ENCODE measurements at regions not wholly inside any gene's neighbourhood (a gene's known extent, or its start where the extent isn't known, plus 50 kb on each side); places are given as distances from the start of the nearest gene placed in this dataset.

DNA sequence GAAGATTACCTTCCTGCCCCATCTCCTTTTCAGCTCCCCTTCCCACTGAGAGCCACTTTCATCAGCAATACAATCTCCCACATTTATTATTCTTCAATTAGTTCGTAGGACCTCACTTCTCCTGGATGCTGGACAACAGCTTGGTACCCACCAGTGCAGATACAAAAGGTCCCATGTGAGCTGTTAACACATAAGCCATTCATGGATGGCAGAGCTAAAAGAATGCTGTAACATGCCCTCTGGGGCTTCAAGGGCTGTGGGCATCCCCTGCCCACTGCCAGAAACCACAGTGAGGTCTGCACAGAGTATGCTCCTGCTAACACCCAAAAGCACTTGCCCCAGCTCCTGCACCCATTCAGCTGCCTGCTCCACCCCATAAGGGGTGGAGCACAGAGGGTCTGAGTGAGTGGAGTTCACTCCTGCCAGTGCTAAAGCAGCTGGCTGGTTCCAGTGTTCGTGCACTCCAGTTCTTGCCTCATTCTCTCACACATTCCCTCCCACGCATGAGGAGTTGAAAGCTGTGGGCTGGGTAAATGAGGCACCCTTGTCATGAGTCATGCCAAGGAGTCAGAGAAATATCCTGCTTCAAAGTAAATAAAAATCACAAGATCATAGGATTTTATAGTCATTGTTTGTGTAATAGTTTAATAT is 305.9 kb upstream of the TMEFF2 start (continued):
- TF ChIP-seq EZH2 (IDR thresholded peaks at IDR 0.05) (no peak), SIN3A (IDR thresholded peaks at IDR 0.05; ENCODE audit: low read depth) (no peak), FOSL1 (IDR thresholded peaks at IDR 0.05; ENCODE audit: low read depth) (peak; percentile 47; the same call in 1 of the 2 replicates)

DNA sequence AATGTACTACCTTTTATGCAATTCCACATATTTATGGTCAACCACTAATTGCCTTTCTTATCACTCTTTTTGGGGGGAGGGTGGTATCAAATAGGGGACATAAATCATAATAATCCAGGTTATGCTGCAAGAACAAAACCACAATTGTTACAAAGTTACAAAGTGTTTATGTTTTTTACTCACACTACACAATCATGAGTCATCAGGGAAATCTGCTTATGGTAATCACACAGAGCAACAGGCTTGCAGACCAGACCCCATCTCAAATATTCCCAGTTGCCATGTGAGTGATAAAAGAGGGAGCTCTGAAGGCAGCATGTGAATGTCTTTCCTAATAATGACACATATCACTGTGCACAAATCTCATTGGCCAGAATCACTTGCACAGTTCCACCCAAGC is 304.7 kb upstream of the TMEFF2 start:
- Histone ChIP-seq H3K9me2 (ENCODE audit: insufficient read depth) (no peaks in the 10 kb centered on the region; the same call in 1 of the 2 replicates), H3K27me3 (ENCODE audit: insufficient read depth, low read length) (no peaks in the 10 kb centered on the region), H3K36me3 (ENCODE audit: control insufficient read depth in 1 of 2, insufficient read depth in 2 of 2, low read length in 2 of 2) (no peaks in the 10 kb centered on the region), H3K4me3 (replicated peaks in 1 of 2; ENCODE audit: low read depth in 1 of 2, low read length in 2 of 2) (no peak overlapping the region), H3K9me3 (ENCODE audit: control insufficient read depth in 1 of 2, insufficient read depth in 1 of 2, low read depth in 1 of 2, low read length in 2 of 2) (no peaks in the 10 kb centered on the region), H3K9ac (ENCODE audit: low read length) (no peak overlapping the region), H3K4me1 (ENCODE audit: control insufficient read depth in 1 of 2, insufficient read depth in 2 of 2, low read length in 2 of 2) (peaks cover 7 to 29% of the 10 kb centered on the region in 2 experiments), H3K79me2 (ENCODE audit: insufficient read depth, low read length) (no peaks in the 10 kb centered on the region), H3K27ac (ENCODE audit: low read depth, low read length) (no peak overlapping the region), H3K4me2 (ENCODE audit: low read length) (no peak overlapping the region; the same call in 1 of the 2 replicates), H4K20me1 (ENCODE audit: insufficient read depth) (no peaks in the 10 kb centered on the region), H2AFZ (ENCODE audit: low read depth, low read length, poor library complexity, severe bottlenecking) (peak overlapping the region; percentile 36)
- DNase-seq (ENCODE audit: low read depth, low spot score) (no peak), ATAC-seq (no peak)
- POLR2A ChIA-PET = no interaction called here
- CTCF ChIA-PET = no interaction called here
- intact Hi-C loops (cut with micrococcal nuclease) = no loop called here
- RAD21 ChIA-PET (ENCODE audit: low non-redundant PET in 1 of 2, low total read pairs in 2 of 2, uncharacterized antibody in 2 of 2, unreplicated experiment in 2 of 2) = no interaction called here
- BruUV-seq (replicated peaks) = no TSS peak
- TF ChIP-seq YY1 (IDR thresholded peaks at IDR 0.05; ENCODE audit: extremely low read depth, insufficient replicate concordance, low read depth, low read length) = no peak
- no peak for TF ChIP-seq CEBPB (IDR thresholded peaks at IDR 0.05; ENCODE audit: low read depth)
- TF ChIP-seq POLR2AphosphoS5 (IDR thresholded peaks at IDR 0.05; ENCODE audit: low read depth, low read length) = no peak
- TF ChIP-seq EGR1 (IDR thresholded peaks at IDR 0.05; ENCODE audit: low read depth) = no peak
- no peak for TF ChIP-seq EZH2 (IDR thresholded peaks at IDR 0.05)
- no peak for TF ChIP-seq TCF7L2 (IDR thresholded peaks at IDR 0.05; ENCODE audit: borderline replicate concordance, extremely low read depth, insufficient read depth, insufficient read length)
- TF ChIP-seq SP1 (IDR thresholded peaks at IDR 0.05; ENCODE audit: low read depth) = no peak
- no peak for TF ChIP-seq ZNF274 (IDR thresholded peaks at IDR 0.05; ENCODE audit: low read depth, low read length)
- TF ChIP-seq, protein P1, sequence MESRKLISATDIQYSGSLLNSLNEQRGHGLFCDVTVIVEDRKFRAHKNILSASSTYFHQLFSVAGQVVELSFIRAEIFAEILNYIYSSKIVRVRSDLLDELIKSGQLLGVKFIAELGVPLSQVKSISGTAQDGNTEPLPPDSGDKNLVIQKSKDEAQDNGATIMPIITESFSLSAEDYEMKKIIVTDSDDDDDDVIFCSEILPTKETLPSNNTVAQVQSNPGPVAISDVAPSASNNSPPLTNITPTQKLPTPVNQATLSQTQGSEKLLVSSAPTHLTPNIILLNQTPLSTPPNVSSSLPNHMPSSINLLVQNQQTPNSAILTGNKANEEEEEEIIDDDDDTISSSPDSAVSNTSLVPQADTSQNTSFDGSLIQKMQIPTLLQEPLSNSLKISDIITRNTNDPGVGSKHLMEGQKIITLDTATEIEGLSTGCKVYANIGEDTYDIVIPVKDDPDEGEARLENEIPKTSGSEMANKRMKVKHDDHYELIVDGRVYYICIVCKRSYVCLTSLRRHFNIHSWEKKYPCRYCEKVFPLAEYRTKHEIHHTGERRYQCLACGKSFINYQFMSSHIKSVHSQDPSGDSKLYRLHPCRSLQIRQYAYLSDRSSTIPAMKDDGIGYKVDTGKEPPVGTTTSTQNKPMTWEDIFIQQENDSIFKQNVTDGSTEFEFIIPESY (IDR thresholded peaks at IDR 0.05; ENCODE audit: extremely low read depth, insufficient replicate concordance, low read length) = no peak
- no peak for TF ChIP-seq ELF1 (IDR thresholded peaks at IDR 0.05; ENCODE audit: borderline replicate concordance, low read depth)

Data from HCT116 (cell line).